GM18858 (cell line): ENCODE measurements at regions not wholly inside any gene's neighbourhood (a gene's known extent, or its start where the extent isn't known, plus 50 kb on each side); places are given as distances from the start of the nearest gene placed in this dataset.

Experiments
- ATAC-seq: cut with Tn5 transposase; IDR thresholded peaks from one replicate; pipeline ENCODE4 v1.9.1; 2021; ENCODE audit not compliant: unreplicated experiment

GRCh38 chr3:162269636-162270458, 773.2 kb downstream of the OTOL1 start:
- ATAC-seq, result no peak

DNA sequence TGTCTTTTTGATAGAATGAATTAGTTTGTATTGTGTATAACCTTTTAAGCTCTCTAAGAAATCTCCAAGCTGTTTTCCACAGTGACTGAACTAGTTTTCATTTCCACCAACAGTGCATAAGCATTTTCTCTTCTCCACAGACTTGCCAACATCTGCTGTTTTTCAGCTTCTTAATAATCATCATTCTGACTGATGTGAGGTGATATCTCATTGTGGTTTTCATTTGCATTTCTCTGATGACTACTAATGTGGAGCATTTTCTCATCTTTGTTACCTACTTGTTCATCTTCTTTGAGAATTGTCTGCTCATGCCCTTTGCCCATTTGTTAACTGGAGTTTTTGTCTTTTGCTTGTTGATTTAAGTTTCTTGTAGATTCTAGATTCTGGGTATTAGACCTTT, 777.5 kb downstream of the OTOL1 start:
- ATAC-seq, result no peak

DNA sequence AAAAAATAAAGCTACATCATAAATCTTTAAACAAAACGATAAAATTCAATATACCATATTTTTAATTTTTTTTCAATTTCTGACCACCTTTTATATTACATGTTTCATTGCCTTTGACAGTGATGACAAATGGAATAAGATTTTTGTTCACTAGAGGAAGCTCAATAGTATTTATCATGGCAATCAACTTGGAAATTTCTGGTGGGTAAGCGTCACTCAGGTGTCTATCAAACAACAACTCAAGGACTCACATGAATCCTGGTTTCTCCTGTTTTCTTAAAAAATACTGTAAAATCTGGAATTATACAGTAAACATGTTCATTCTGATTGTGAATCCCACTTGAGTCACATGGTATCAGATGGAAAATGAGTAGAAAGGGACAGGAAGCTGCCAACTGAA, 782.2 kb downstream of the OTOL1 start:
- ATAC-seq, result no peak

- no peak for ATAC-seq
Observed at GRCh38 chr3:162285259-162285658, 788.7 kb downstream of the OTOL1 start.

DNA sequence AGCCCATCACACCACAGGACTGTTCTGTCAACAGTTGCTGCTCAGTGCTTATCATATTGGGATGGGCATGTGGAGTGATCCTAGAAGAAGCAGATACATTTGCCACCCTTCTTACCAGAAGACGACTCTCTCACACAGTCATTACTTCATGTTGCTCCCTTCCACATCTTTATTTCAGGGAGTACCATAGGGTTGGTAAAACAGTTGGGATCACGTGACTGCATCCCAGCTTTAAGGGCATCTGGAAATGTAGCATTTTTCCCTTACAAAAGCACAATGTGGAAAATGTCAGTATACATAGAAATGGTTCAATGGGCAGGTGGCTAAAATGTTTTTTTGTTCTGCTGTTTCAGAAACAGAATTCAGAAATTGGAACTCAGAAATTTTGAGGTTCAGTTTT, 791.0 kb downstream of the OTOL1 start:
- no peak for ATAC-seq

DNA sequence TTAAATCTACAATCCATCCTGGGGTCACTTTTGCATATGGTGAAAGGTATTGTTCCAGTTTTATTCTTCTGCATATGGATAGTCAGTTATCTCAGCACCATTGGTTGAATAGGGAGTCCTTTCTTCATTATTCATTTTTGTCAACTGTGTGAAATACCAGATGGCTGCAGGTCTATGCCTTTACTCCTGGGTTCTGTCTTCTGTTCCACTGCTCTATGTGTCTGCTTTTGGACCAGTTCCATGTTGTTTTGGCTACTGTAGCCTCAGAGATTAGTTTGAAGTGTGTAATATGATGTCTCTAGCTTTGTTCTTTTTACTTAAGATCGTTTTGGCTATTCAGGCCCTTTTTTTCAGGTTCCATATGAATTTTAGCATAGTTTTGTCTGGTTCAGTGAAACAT, 795.8 kb downstream of the OTOL1 start:
- ATAC-seq, result no peak

- ATAC-seq, result no peak
Observed at GRCh38 chr3:162295323-162295983, 798.8 kb downstream of the OTOL1 start.

- no peak for ATAC-seq
Observed at GRCh38 chr3:162302983-162303624, 806.5 kb downstream of the OTOL1 start.

DNA sequence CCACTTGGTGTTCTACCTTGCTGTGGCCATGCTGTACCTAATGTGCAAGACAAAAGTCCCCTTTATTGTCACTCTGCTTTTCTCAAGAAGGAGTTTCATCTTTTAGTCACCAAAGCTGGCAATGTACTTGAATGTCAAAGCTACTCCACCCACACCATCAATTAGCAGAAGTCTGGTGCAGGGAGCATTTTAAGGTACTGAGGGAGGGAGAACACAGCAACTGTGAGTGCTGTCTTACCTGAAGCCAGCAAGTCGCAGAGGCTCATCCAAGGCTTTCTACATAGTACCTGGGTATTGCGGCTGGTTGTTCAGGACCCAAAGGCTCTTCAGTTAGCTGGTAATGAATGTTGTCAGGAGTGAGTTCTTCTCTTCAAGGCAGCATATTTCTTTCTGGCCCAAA, 820.4 kb downstream of the OTOL1 start:
- no peak for ATAC-seq

DNA sequence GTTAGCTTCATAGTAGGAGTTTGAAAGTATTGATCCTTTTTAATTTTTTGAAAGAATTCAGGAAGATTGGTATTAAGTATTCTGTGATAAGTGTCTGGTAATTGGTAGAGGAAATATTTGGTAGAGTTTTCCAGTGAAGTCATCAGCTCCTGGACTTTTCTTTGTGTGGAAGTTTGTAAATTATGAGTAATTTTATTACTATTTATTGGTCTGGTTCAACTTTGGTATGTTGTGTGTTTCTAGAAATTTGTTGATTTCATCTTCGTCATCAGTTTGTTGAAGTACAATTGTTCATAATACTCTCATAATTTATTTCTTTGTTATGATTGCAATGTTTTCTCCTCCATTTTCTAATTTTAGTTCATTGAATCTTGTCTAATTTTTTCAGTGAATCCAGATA, 832.0 kb downstream of the OTOL1 start:
- ATAC-seq, result no peak

GRCh38 chr3:162329514-162329913, 832.9 kb downstream of the OTOL1 start:
- no peak for ATAC-seq

- ATAC-seq, result no peak
Observed at GRCh38 chr3:162332344-162332743, 835.7 kb downstream of the OTOL1 start.

GRCh38 chr3:162334537-162334936, 837.9 kb downstream of the OTOL1 start:
- ATAC-seq, result no peak

- no peak for ATAC-seq
Observed at GRCh38 chr3:162337630-162338029, 841.0 kb downstream of the OTOL1 start.

DNA sequence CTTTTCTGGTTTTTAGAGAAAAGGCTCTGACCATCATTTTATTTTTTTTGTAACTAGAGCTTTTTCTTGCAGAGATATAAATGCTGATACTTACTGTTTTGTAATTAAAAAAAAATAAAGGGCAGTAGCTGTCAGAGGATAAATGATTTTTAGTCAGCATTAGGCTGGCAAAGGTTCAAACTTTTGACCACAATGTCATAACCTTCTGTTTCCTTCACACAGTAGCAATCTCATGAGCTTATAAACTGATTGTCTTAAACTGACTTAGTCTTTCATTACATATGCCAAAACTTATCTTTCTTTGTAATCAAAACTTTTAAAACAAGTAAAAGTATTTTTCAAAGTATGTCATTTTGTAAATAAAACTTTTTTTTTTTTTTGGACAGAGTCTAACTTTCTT, 841.9 kb downstream of the OTOL1 start:
- no peak for ATAC-seq

GRCh38 chr3:162348912-162349311, 852.3 kb downstream of the OTOL1 start:
- ATAC-seq, result no peak

GRCh38 chr3:162353414-162353813, 856.8 kb downstream of the OTOL1 start:
- no peak for ATAC-seq

DNA sequence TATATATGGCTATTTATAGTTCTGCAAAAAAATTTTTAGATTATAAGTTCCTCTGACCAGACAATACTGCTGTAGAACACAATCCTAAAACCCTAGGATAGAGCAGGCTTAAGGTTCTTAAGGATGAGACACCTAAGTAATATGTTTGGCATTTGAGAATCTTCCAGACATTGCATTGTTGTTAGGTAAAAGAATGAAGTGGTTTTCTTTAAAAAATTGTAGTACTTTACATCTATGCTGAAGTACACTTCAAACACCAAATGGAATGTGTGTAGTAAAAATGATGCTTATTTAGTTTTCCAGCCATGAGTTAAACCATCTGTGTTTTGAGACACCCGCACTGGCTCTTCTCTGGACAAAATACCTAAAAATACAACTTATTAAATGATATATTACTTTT, 857.7 kb downstream of the OTOL1 start:
- no peak for ATAC-seq

GRCh38 chr3:162365066-162365719, 868.6 kb downstream of the OTOL1 start:
- ATAC-seq, result no peak

GRCh38 chr3:162366166-162366766, 869.7 kb downstream of the OTOL1 start:
- ATAC-seq, result no peak
